GM23338 (cell line): ENCODE measurements at regions not wholly inside any gene's neighbourhood (a gene's known extent, or its start where the extent isn't known, plus 50 kb on each side); places are given as distances from the start of the nearest gene placed in this dataset.

Source experiments
- CREB1 ChIP-seq: fragments of 250-450 bp; sonication (Bioruptor Pico); IDR thresholded peaks from 2 replicates; pipeline ENCODE4 v1.5.0; 2020; ENCODE audit warnings: low read depth, mild to moderate bottlenecking, moderate library complexity
- CTCF ChIP-seq, 2 experiments: fragments of 200-600 bp in 1 of 2; sonication (generic) in 1 of 2; conservative IDR thresholded peaks; 2 replicates each; pipeline versions ENCODE4 v1.5.1 to v1.6.1; 2016 to 2017; ENCODE audit warnings: antibody characterized with exemption in 2 of 2, low read depth in 2 of 2, mild to moderate bottlenecking in 2 of 2, moderate library complexity in 1 of 2
- EZH2 ChIP-seq: fragments of 200-600 bp; sonication (generic); IDR thresholded peaks from one replicate; pipeline ENCODE4 v1.8.0; 2017; ENCODE audit warnings: antibody characterized with exemption, mild to moderate bottlenecking, low read depth; ENCODE audit not compliant: unreplicated experiment
- EZH2phosphoT487 ChIP-seq: fragments of 200-600 bp; sonication (generic); IDR thresholded peaks from one replicate; pipeline ENCODE4 v1.8.1; 2018; ENCODE audit warnings: antibody characterized with exemption; ENCODE audit not compliant: unreplicated experiment
- JUNB ChIP-seq: IDR thresholded peaks from one replicate; pipeline ENCODE4 v1.6.1; 2016; ENCODE audit warnings: antibody characterized with exemption; ENCODE audit not compliant: unreplicated experiment
- POLR2AphosphoS5 ChIP-seq: IDR thresholded peaks from 2 replicates; pipeline ENCODE4 v1.6.1; 2016; ENCODE audit warnings: antibody characterized with exemption, low read depth
- REST ChIP-seq: IDR thresholded peaks from one replicate; pipeline ENCODE4 v1.6.1; 2018; ENCODE audit warnings: antibody characterized with exemption; ENCODE audit not compliant: unreplicated experiment
- STAT1 ChIP-seq: IDR thresholded peaks from one replicate; pipeline ENCODE4 v1.6.1; 2016; ENCODE audit warnings: antibody characterized with exemption; ENCODE audit not compliant: unreplicated experiment
- ZNF114 ChIP-seq: fragments of 250-450 bp; sonication (Bioruptor Pico); IDR thresholded peaks from 2 replicates; pipeline ENCODE4 v1.5.0; 2020; ENCODE audit warnings: mild to moderate bottlenecking, moderate library complexity

GRCh38 chr12:124626971-124627411, 59.6 kb upstream of the NCOR2 start:
- TF ChIP-seq CTCF (conservative IDR thresholded peaks at IDR 0.05; ENCODE audit: low read depth in 2 of 2) (no peak), REST (no peak), JUNB (no peak), EZH2 (no peak), EZH2phosphoT487 (no peak), CREB1 (CRISPR knock-in tag) (no peak), POLR2AphosphoS5 (no peak), ZNF114 (CRISPR knock-in tag) (no peak), STAT1 (no peak)
